ENCODE measurements at regions not wholly inside any gene's neighbourhood (a gene's known extent, or its start where the extent isn't known, plus 50 kb on each side); places are given as distances from the start of the nearest gene placed in this dataset.
"Not testable (repeated sequence)": the region's sequence is repeated elsewhere in the genome, so short reads cannot be mapped to it uniquely, and the experiment has no call there.

DNA sequence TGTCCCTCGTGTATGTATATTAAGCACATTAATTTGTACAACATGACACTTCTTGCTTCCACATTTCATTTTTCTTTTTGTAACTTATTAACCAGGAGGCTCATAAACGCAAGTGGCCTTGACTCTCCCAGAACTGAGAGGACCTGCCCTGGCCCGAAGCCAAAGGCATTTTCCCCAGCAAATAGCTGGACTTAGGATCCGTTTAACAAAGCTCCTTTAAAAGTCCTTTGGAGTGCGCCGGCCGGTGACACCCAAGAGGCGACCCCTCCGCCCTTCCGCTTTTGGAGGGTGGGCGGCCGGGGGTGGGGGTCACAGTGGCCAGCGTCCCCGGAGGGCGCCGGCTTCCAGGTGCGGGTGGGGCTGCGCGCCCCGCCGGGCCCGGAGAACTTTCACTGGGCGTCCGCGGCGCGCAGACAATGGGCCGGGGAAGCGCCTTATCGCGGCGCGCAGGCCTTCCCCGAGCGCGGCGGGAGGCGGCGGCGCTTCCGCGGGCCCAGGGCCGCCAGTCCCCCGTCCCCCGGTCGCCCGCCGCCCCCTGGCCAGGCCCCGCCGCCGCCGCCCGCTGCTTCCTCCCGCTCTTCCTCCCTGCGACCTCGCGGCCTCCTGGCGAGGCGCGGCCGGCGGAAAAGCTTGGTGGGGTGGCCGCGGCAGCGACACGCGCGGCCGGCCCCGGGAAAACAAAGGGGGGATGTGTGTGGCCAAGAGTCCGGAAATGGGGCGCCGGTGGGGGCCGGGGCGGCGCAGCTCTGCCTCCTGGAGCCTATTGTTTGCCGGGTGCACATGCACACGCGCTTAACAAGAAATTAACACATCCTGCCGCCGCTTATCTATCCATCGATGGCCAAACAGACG is 613.4 kb downstream of the MCTP2 start:
- no peak for DNase-seq (ENCODE audit: low read depth)

DNA sequence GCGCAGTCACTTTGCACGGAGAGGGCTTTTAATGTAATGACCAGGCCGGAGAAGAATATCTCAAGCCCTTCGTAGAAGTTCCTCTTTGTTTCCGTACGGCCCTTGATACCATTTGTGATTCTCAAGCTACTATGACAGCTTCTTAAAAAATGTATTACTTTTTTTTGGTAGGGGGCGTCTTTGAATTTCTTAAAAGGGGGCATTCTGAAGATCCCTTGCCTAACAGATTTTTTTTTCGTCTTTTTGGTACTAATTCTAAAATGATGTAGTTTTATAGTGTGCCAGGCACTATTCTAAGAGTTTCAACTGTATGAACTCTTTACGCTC is 614.0 kb downstream of the MCTP2 start:
- DNase-seq (ENCODE audit: low read depth): no peak

DNA sequence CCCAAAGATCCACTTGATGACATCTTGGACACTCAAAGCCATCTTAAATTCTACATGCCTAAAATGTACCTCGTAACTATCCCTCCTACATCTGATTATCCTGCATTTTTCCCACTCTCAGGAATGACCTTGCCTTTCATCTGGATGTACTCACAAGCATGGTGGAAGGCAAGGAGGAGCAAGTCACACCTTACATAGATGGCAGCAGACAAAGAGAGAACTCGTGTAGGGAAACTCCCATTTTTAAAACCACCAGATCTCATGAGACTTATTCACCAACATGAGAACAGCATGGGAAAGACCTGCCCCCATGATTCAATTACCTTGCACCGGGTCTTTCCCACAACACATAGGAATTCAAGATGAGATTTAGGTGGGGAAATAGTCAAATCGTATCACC is 616.0 kb downstream of the MCTP2 start:
- no peak for DNase-seq (ENCODE audit: low read depth)

DNA sequence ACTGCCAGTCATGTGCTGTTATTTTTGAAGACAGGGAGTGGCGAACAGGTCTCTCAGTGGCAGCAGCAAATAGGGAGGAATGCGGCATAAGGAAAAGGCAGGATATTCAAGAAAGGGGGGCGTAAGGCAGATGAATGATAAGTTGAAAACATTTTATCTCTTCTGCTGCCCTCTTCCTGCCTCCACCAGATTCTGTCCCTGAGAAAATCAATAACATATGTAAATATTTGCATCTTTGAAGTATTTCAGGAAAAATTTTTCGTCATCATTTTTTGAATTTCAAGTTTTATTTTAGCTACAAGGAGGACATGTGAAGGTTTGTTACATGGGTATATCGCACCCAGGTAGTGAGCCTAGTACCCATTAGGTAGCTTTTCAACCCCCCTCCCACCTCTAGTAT is 616.7 kb downstream of the MCTP2 start:
- no peak for DNase-seq (ENCODE audit: low read depth)

DNA sequence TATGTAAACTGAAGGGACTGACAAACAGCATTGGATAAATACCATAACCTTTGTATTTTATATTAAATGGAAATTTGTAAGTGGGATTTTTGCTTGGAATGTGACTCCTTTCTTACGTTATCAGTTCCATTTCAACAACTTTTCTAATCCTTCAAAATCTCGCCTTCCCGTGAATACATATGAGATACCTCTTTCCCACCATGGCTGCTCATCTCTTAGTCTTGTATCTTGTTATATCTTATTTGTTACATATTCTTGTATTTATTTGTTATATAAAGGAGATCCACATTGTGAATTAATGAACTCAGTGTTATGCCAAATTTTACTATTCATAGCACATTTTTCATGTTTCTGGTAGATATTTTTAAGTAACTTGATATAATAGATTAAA is 623.7 kb downstream of the MCTP2 start:
- DNase-seq (ENCODE audit: low read depth): no peak

DNA sequence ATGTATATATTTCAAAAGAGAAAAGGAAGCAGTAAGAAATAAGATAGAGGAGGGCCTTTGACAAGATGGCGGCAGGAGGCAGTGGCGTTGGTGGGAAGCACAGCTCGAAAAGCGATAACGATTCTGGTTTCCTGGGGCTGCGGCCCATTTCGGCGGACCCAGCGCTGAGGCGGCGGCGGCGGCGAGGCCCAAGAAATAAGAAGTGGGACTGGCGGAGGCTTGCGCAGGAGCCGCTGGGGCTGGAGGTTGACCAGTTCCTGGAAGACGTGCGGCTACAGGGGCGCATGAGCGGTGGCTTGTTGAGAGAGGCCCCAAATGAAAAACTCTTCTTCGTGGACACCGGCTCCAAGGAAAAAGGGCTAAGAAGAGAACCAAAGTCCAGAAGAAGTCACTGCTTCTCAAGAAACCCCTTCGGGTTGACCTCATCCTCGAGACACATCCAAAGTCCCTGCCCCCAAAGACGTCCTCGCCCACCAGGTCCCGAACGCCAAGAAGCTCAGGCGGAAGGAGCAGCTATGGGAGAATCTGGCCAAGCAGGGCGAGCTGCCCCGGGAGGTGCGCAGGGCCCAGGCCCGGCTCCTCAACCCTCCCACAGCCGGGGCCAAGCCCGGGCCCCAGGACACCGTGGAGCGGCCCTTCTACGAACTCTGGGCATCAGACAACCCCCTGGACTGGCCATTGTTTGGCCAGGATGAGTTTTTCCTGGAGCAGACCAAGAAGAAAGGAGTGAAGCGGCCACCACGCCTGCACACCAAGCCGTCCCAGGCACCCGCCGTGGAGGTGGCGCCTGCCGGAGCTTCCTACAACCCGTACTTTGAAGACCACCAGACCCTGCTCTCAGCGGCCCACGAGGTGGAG is 624.3 kb downstream of the MCTP2 start:
- no peak for DNase-seq (ENCODE audit: low read depth)

DNA sequence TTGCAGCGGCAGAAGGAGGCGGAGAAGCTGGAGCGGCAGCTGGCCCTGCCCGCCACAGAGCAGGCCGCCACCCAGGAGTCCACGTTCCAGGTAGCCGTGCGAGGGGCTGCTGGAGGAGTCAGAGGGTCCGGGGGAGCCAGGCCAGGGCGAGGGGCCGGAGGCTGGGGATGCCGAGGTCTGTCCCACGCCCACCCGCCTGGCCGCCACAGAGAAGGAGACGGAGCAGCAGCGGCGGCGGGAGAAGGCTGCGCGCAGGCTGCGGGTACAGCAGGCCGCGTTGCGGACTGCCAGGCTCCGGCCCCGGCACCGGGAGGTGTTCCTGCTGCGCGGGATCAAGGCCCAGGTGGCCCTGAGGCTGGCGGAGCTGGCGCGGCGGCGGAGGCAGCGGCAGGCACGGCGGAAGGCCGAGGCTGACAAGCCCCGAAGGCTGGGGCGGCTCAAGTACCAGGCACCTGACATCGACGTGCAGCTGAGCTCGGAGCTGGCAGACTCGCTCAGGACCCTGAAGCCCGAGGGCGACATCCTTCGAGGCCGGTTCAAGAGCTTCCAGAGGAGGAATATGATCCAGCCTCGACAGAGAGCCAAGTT is 625.0 kb downstream of the MCTP2 start:
- DNase-seq (ENCODE audit: low read depth): no peak

DNA sequence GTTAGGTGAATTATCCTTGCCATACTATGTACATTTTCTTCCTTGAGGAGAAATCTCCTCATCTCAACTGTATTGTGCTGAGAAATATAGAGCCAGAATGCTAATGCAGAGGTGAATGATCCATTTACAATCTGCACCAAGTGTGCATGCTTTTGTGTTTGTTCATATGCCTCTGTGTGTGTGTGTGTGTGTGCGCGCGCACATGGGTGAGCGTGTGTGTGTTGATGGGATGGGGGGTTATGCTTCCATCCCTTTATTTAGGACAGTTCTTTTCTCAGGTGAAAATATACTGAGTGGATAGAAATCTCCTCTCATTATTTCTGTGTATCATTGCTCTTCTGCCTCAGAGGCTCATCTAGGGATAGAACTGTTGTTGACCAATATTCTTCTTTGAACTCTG is 626.1 kb downstream of the MCTP2 start:
- DNase-seq (ENCODE audit: low read depth): no peak

DNA sequence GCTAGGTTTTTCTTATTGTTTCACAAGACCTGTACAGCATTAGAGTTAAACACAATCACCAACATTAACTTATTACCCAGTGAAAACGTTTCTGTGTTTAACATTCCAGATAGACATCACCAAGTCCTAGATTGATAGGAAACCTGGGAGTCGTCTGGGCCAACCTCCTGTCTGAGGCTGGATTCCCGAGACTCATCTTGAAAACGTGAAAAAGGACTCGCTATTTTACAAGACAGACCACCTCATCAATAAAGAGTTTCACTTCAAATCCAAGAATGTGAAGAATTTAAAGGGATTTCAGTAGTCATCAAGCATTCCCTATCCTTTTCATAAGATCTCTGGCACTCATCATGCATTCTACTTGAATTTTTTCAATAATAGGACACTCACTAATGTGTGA is 626.6 kb downstream of the MCTP2 start:
- no peak for DNase-seq (ENCODE audit: low read depth)

DNA sequence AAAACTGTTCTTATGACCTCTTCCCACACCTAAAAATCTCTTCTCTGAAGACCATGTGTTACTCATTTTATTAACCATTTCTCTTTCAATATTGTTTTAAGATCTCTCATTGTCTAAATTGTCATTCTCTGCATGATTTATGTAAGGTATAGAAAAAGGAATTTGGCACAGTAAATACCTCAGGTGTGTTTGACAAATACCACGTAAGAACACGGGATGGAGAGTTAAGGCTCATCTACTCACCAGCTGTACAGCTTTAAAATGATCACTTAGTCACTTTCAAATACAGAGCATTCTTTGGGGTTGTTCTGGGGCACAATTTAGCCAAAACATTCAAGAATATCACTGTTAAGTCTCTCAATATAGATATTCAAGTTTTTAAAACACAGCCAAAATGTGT is 627.1 kb downstream of the MCTP2 start:
- no peak for DNase-seq (ENCODE audit: low read depth)

DNA sequence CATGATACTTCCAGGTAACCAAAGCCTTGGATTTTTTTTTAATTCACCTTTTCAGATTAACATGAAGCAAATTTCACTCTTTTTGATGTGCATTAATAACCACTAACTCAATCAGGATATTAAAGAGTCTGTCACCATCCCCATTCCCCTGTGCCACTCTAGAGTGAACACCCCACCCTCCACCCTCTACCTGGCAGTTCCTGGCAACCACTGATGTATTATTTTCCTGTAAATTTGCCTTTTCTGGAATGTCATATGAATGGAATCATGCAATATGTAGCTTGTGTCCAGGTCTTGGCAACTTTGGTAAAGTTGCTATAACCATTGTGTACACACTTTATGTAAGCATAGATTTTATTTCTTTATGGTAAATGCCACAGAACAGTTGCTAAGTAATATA is 627.6 kb downstream of the MCTP2 start:
- no peak for DNase-seq (ENCODE audit: low read depth)

DNA sequence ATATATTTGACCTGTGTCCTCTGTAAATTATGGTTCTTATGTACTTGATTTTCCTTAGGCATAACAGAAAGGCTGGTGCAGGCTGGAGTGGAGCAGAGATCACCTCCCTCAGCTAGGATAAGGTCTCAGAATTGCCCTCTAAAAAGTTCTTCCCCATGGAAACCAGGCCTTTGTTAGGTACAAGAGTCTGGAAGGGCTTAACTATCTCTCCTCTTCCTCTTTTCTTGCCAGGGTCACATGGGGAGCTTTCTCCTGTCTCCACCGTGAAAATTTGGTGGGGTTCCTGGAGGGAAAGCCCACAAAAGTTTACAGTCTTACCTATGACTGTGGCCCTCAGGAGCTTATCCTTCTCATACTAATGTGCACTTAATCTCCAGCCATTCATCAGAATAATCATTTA is 633.2 kb downstream of the MCTP2 start:
- DNase-seq (ENCODE audit: low read depth): no peak

DNA sequence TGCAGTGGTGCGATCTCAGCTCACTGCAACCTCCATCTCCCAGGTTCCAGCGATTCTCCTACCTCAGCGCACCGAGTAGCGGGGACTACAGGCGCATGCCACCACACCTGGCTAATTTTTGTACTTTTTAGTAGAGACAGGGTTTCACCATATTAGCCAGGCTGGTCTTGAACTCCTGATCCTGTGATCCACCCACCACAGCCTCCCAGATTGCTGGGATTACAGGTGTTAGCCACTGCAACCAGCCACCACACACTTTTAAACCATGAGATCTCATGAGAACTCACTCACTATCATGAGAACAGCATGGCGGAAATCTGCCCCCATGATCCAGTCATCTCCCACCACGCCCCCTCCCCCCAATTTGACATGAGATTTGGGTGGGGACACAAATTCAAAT is 636.9 kb downstream of the MCTP2 start:
- DNase-seq (ENCODE audit: low read depth): not testable (repeated sequence)

DNA sequence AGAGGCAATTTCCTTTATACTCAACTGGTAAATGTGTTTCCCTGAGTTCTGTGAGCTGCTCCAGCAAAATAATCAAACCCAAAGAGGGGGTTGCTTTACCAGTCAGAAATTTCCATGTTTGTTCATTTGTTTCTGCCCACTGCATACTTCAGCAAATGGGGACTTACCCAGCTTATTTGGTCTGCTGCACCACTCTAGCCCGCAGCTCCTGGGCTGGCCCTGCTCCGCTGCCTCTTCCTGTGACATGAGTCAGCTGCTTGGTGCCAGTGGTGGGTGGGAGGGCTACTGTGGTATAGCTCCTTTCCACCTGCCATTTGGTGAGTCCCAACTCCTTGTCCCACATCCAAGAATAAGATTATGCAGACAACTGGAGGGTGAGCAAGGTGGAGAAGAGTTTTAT is 644.2 kb downstream of the MCTP2 start:
- no peak for DNase-seq (ENCODE audit: low read depth)

DNA sequence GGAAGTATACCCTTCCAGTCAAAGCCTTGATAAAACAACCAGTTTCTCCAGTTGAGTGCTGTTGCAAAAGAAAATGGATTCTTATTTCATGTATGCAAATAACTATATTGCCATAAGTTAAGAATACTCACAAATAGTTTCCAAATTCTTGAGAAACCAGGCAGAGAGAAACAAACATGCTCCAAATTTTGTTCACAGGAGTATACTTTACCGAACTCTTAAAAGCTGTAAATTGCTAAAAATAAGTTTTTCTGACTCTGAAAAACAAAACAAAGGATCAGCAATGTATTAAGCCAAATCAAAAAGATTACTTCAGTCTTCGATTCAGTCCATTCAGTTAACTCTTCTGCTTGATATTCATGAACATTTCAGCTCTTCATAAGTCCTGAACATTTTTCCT is 646.5 kb downstream of the MCTP2 start:
- DNase-seq (ENCODE audit: low read depth): no peak

DNA sequence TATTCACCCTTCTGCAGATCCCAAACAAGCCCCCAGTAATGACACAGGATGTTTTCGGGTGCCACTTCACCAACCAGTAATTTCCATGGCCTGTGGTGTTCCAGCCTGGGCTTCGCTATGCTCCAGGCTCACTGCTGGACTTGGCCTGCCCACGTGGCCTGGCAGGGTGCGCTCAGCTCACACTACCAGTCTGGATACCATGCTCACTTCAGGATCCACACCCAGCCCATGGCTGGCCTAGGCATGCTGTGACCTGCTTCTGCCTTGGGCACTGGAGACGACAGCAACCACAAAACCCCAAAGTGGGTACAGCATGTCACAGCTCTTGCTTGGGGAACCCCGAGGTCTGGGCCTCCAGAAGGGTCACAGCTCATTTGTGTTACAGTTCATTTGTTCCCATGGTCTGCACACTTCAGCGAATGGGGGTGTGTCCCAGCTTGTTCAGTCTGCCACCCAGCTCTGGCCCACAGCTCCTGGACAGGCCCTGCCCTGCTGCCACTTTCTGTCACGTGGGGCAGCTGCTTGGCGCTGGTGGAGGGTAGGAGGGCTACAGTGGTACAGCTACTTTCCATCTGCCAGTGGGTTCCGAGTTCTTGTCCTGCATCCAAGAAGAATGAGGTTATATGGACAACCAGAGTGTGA is 650.8 kb downstream of the MCTP2 start:
- no peak for DNase-seq (ENCODE audit: low read depth)

DNA sequence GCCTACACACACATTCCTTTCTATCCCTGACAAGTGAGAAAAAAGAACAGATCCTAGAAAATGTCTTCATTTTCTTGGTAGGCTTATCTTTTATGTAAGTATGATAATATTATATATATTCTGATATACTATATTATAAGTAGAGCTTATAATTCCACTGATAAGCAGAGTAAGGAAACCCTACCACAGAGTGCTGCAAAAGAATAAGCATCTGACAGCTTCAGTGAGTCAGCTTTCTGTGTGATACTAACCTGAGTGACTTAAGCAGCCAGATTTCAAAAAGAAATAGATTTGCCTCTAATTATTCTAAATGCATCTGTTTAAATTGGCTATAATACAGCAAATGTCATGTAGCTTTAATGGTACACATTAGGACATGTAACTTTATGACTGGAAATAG is 656.0 kb downstream of the MCTP2 start:
- DNase-seq (ENCODE audit: low read depth): no peak

DNA sequence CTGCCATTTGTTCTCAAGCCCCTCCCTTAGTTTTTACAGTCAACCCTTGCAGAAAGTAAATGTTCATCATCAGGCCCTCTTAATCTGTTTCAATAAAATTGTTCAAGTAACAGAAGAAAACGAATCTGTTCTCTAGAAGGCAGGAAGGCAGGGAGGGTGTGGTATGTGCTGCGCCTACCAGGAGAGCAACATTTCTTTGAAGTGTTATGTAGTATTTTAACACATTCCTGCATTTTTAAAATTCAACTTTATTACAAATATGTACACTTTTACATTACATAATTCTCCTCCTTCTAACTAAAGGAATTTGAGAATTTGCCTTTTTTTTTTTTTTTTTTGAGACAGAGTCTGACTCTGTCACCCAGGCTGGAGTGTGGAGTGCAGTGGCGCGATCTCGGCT is 657.8 kb downstream of the MCTP2 start:
- DNase-seq (ENCODE audit: low read depth): no peak

DNA sequence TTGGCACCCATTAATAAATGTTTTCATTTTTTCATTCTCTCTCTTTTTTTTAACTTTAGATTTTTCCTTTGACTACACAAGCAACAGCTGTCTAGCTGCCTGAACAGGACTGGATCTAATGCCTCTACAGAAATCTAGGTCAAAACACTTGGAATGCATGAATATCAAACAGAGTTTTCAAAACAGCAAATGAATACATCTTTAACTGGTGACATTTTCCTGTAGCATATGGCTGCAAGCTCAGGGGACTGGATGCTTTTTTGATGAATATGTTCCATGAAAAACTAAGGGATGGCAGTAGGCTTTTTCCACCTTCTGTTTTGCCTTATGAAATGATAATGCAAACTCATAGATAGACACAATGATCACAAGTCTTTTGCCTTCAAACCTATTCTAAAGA is 661.7 kb downstream of the MCTP2 start:
- DNase-seq (ENCODE audit: low read depth): no peak

DNA sequence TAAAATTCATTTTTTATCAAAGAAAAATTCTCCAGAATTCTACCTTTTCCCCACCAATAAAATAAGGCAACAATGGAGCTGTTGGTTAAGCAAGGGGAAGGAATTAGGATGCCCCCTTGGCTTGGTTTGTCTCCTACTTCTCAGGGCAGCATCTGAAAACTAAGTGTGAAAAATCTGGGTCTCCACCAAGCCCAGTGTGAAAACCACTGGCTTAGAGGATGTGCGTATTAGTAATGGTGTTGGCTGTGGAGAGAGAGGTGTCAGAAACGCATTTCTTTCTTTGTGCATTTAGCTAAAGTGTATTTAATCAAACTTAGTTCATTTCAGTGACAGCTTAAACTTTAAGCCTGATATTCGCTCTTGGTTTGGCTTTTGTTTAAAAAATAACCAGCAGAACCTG is 662.7 kb downstream of the MCTP2 start:
- no peak for DNase-seq (ENCODE audit: low read depth)

DNA sequence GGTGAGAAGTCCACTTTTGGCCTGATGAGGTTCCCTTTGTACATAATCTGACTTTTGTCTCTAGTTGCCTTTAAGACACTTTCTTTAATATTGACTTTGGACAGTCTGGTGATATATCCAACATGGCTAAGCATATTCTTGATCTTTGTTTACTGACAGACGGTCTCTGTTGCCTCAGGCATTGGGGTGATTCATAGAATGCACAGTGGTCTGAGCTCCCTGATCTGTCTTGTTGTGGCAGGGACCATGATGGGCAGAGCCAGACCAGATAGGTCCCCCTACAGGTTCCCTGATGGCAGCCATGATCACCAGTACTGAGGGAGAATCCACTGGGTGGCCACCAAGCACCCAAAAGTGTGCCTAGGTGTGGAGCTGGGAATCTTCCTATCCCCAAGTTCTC is 678.1 kb downstream of the MCTP2 start:
- DNase-seq (ENCODE audit: low read depth): no peak

DNA sequence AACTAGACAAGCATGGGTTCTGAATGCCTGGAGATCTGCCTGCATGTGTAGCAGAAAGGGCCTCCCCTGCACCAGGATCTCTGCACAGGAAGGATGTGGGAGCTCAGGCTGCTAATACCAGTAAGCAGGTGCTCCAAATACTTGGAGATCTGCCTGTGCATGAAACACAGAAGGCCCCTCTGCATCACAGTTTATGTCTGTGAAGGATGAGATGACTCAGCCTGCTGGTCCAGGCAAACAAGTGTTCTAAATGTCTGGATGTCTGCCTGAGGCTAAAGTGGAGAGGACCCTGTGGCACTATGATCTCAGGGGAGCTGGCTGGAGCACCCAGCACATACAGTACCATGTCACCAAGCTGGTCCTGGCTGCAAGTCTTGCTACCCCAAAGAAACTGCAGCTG is 678.8 kb downstream of the MCTP2 start:
- no peak for DNase-seq (ENCODE audit: low read depth)

DNA sequence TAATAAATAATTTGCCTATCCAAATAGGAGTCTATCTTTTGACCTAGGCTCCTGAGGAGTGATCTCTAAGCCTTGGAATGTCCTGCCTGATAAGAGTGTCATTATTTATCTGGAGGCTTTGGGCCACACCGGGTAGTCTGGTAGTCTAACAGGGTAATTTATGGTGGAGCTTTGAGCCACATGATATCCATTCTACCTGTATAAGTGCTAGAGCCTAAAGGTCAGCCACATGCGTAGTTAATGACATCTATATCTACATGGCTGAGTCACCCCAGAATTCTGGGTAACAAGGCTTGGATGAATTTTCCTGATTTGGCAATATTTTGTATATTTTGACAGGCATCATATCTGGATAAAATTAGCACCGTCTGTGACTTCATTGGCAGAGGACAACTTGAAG is 681.4 kb downstream of the MCTP2 start:
- DNase-seq (ENCODE audit: low read depth): no peak
